ENCODE measurements at regions not wholly inside any gene's neighbourhood (a gene's known extent, or its start where the extent isn't known, plus 50 kb on each side); places are given as distances from the start of the nearest gene placed in this dataset.
"Not testable (repeated sequence)": the region's sequence is repeated elsewhere in the genome, so short reads cannot be mapped to it uniquely, and the experiment has no call there.

- peaks cover 5% of the 10 kb centered on the region for H3K27me3 ChIP-seq (ENCODE audit: insufficient read depth, poor library complexity, severe bottlenecking)
- H3K27ac ChIP-seq (ENCODE audit: poor library complexity, severe bottlenecking) = no peak overlapping the region
- H3K4me3 ChIP-seq (ENCODE audit: severe bottlenecking) = no peak overlapping the region
- no peak for ATAC-seq (ENCODE audit: low read depth)
- H3K9me3 ChIP-seq (ENCODE audit: severe bottlenecking) = no peaks in the 10 kb centered on the region
- no peaks in the 10 kb centered on the region for H3K4me1 ChIP-seq (ENCODE audit: insufficient read depth, poor library complexity, severe bottlenecking)
- no peak for DNase-seq (ENCODE audit: low spot score)
- no peaks in the 10 kb centered on the region for H3K36me3 ChIP-seq (ENCODE audit: low read depth)
- TF ChIP-seq CTCF (IDR thresholded peaks at IDR 0.05; ENCODE audit: poor library complexity, severe bottlenecking) = no peak
These were observed 69.8 kb upstream of the SCAF4 start for GRCh38 chr21:31801551-31802219.

GRCh38 chr21:31798842-31799704, 67.2 kb upstream of the SCAF4 start:
- no peak overlapping the region for H3K27ac ChIP-seq (ENCODE audit: poor library complexity, severe bottlenecking)
- no peak for TF ChIP-seq CTCF (IDR thresholded peaks at IDR 0.05; ENCODE audit: poor library complexity, severe bottlenecking)
- H3K4me1 ChIP-seq (ENCODE audit: insufficient read depth, poor library complexity, severe bottlenecking) = no peaks in the 10 kb centered on the region
- peaks cover 5% of the 10 kb centered on the region for H3K27me3 ChIP-seq (ENCODE audit: insufficient read depth, poor library complexity, severe bottlenecking)
- ATAC-seq (ENCODE audit: low read depth) (peak; percentile 38; the same call in 1 of the 3 replicates), DNase-seq (ENCODE audit: low spot score) (no peak)
- H3K4me3 ChIP-seq (ENCODE audit: severe bottlenecking) = no peak overlapping the region
- no peaks in the 10 kb centered on the region for H3K36me3 ChIP-seq (ENCODE audit: low read depth)
- H3K9me3 ChIP-seq (ENCODE audit: severe bottlenecking) = no peaks in the 10 kb centered on the region

- Histone ChIP-seq H3K27ac (ENCODE audit: poor library complexity, severe bottlenecking) (no peak overlapping the region), H3K36me3 (ENCODE audit: low read depth) (no peaks in the 10 kb centered on the region), H3K4me3 (ENCODE audit: severe bottlenecking) (no peak overlapping the region), H3K9me3 (ENCODE audit: severe bottlenecking) (no peaks in the 10 kb centered on the region), H3K4me1 (ENCODE audit: insufficient read depth, poor library complexity, severe bottlenecking) (no peaks in the 10 kb centered on the region), H3K27me3 (ENCODE audit: insufficient read depth, poor library complexity, severe bottlenecking) (peaks cover 5% of the 10 kb centered on the region)
- no peak for ATAC-seq (ENCODE audit: low read depth)
- TF ChIP-seq CTCF (IDR thresholded peaks at IDR 0.05; ENCODE audit: poor library complexity, severe bottlenecking) = no peak
- DNase-seq (ENCODE audit: low spot score) = no peak
These were observed 64.1 kb upstream of the SCAF4 start for GRCh38 chr21:31795992-31796391.

- not testable (repeated sequence) for H3K4me3 ChIP-seq (ENCODE audit: severe bottlenecking); H3K27ac ChIP-seq (ENCODE audit: poor library complexity, severe bottlenecking); H3K27me3 ChIP-seq (ENCODE audit: insufficient read depth, poor library complexity, severe bottlenecking); DNase-seq (ENCODE audit: low spot score); H3K36me3 ChIP-seq (ENCODE audit: low read depth); ATAC-seq (ENCODE audit: low read depth); H3K4me1 ChIP-seq (ENCODE audit: insufficient read depth, poor library complexity, severe bottlenecking); H3K9me3 ChIP-seq (ENCODE audit: severe bottlenecking)
These were observed 58.5 kb upstream of the SCAF4 start for GRCh38 chr21:31790420-31790819.

- Histone ChIP-seq H3K36me3 (ENCODE audit: low read depth) (no peaks in the 10 kb centered on the region), H3K4me1 (ENCODE audit: insufficient read depth, poor library complexity, severe bottlenecking) (no peaks in the 10 kb centered on the region), H3K27ac (ENCODE audit: poor library complexity, severe bottlenecking) (no peak overlapping the region), H3K4me3 (ENCODE audit: severe bottlenecking) (no peak overlapping the region), H3K27me3 (ENCODE audit: insufficient read depth, poor library complexity, severe bottlenecking) (no peaks in the 10 kb centered on the region), H3K9me3 (ENCODE audit: severe bottlenecking) (no peaks in the 10 kb centered on the region)
- ATAC-seq (ENCODE audit: low read depth) (no peak), DNase-seq (ENCODE audit: low spot score) (no peak)
- no peak for TF ChIP-seq CTCF (IDR thresholded peaks at IDR 0.05; ENCODE audit: poor library complexity, severe bottlenecking)
These were observed 56.7 kb upstream of the SCAF4 start for GRCh38 chr21:31788581-31788980.

GRCh38 chr21:31787691-31788090, 55.8 kb upstream of the SCAF4 start:
- not testable (repeated sequence) for H3K27ac ChIP-seq (ENCODE audit: poor library complexity, severe bottlenecking); H3K36me3 ChIP-seq (ENCODE audit: low read depth); ATAC-seq (ENCODE audit: low read depth); H3K4me3 ChIP-seq (ENCODE audit: severe bottlenecking); H3K27me3 ChIP-seq (ENCODE audit: insufficient read depth, poor library complexity, severe bottlenecking); DNase-seq (ENCODE audit: low spot score); H3K4me1 ChIP-seq (ENCODE audit: insufficient read depth, poor library complexity, severe bottlenecking); H3K9me3 ChIP-seq (ENCODE audit: severe bottlenecking)

Data from RWPE2 (cell line).